ENCODE measurements at regions not wholly inside any gene's neighbourhood (a gene's known extent, or its start where the extent isn't known, plus 50 kb on each side); places are given as distances from the start of the nearest gene placed in this dataset.

GRCh38 chr12:102659200-102659911 is 179.0 kb upstream of the IGF1 start:
- H3K9me3 ChIP-seq, result peaks cover 0 to 15% (median 0%) of the 10 kb centered on the region in 3 donors
- TF ChIP-seq POLR2AphosphoS5 (IDR thresholded peaks at IDR 0.05) (no peak), POLR2A (IDR thresholded peaks at IDR 0.05) (no peak), EP300 (IDR thresholded peaks at IDR 0.05) (no peak), CTCF (IDR thresholded peaks at IDR 0.05) (no peak)
- WGBS, 2 donors (ENCODE audit: low coverage in 1 of 2), result 78 to 83% methylated on average over 3 to 4 of the region's 4 CpGs
- H3K27me3 ChIP-seq, result peaks cover 4% of the 10 kb centered on the region
- no peak for ATAC-seq
- no peaks in the 10 kb centered on the region for H3K4me1 ChIP-seq
- no peak overlapping the region for H3K27ac ChIP-seq
- no peaks in the 10 kb centered on the region for H3K36me3 ChIP-seq
- no peak overlapping the region for H3K4me3 ChIP-seq

GRCh38 chr12:102653406-102653805 is 173.0 kb upstream of the IGF1 start:
- Histone ChIP-seq H3K27me3 (peaks cover 4% of the 10 kb centered on the region), H3K4me1 (no peaks in the 10 kb centered on the region), H3K4me3 (no peak overlapping the region), H3K27ac (no peak overlapping the region), H3K36me3 (no peaks in the 10 kb centered on the region), H3K9me3 (peaks cover 0 to 15% (median 0%) of the 10 kb centered on the region in 3 donors)
- ATAC-seq, result no peak
- TF ChIP-seq CTCF (IDR thresholded peaks at IDR 0.05), result no peak
- no peak for TF ChIP-seq POLR2A (IDR thresholded peaks at IDR 0.05)
- no peak for TF ChIP-seq POLR2AphosphoS5 (IDR thresholded peaks at IDR 0.05)
- no peak for TF ChIP-seq EP300 (IDR thresholded peaks at IDR 0.05)
- 50 to 61% methylated on average over 2 of the region's 2 CpGs for WGBS, 2 donors (ENCODE audit: low coverage in 1 of 2)

DNA sequence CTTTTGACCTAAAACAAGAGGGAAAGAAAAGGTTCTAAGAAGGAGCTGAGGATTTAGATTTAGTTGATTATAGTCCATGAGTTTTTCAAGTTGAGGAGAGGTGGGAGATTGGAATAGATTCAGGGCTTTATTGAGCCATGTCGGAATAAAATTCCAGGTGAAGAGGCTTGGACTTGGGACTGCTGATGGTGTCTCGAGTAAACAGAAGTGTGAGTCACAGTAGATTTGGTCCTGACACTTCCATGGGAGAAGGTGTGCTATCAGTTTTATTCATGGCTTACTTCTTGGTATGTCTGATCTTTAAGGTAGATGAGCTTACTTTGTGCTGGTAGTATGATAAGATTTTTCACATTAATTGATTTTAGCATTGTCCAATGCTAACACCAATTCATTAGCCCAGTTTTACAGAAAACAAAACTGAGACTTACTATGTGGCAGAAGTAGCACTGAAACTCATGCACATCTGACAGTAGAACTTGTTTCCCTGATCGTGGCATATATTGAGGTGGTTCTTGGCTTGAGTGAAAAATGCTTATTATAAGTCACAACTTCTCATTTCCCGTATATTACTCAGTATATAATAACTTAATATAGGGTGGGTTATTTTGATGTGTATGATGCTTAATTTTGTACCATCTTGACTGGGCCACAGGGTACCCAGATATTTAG is 172.4 kb upstream of the IGF1 start:
- H3K4me3 ChIP-seq, result no peak overlapping the region
- H3K36me3 ChIP-seq, result no peaks in the 10 kb centered on the region
- no peak overlapping the region for H3K27ac ChIP-seq
- TF ChIP-seq POLR2A (IDR thresholded peaks at IDR 0.05), result no peak
- no peak for TF ChIP-seq CTCF (IDR thresholded peaks at IDR 0.05)
- H3K27me3 ChIP-seq, result peaks cover 3% of the 10 kb centered on the region
- H3K4me1 ChIP-seq, result no peaks in the 10 kb centered on the region
- WGBS, 2 donors (ENCODE audit: low coverage in 1 of 2), result 89 to 90% methylated on average over 4 of the region's 4 CpGs
- peaks cover 0 to 12% (median 0%) of the 10 kb centered on the region in 3 donors for H3K9me3 ChIP-seq
- no peak for ATAC-seq

DNA sequence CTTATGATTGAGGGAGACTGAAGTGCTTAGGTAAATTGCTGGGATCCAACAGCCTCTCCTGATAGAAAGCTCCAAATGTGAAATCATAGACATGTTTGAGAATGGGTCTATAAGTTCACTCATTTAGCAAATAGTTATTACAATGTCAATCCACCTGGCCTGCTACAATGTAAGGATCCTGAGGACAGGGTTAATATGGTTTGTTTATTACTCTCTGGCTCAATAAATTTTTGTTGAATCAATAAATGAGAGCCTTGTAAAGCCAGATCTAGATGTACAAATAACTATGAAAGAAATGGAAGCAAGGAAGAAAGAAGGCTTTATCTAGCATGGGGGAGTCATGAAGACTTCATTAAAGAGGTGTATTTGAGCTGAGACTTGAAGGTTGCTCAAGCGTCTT is 165.6 kb upstream of the IGF1 start:
- peaks cover 0 to 4% (median 0%) of the 10 kb centered on the region in 3 donors for H3K9me3 ChIP-seq
- no peak overlapping the region for H3K4me3 ChIP-seq
- WGBS, 2 donors (ENCODE audit: low coverage in 1 of 2), result 73% methylated on average over 1 of the region's 1 CpG; no CpG with 5 or more reads in 1 of the 2 donors
- no peaks in the 10 kb centered on the region for H3K36me3 ChIP-seq
- H3K4me1 ChIP-seq, result no peaks in the 10 kb centered on the region
- no peaks in the 10 kb centered on the region for H3K27me3 ChIP-seq
- no peak for ATAC-seq
- no peak overlapping the region for H3K27ac ChIP-seq
- TF ChIP-seq CTCF (IDR thresholded peaks at IDR 0.05) (no peak), POLR2AphosphoS5 (IDR thresholded peaks at IDR 0.05) (no peak), EP300 (IDR thresholded peaks at IDR 0.05) (no peak), POLR2A (IDR thresholded peaks at IDR 0.05) (no peak)

Measured in gastroesophageal sphincter (tissue), 4 donors.